ENCODE measurements at regions not wholly inside any gene's neighbourhood (a gene's known extent, or its start where the extent isn't known, plus 50 kb on each side); places are given as distances from the start of the nearest gene placed in this dataset.

DNA sequence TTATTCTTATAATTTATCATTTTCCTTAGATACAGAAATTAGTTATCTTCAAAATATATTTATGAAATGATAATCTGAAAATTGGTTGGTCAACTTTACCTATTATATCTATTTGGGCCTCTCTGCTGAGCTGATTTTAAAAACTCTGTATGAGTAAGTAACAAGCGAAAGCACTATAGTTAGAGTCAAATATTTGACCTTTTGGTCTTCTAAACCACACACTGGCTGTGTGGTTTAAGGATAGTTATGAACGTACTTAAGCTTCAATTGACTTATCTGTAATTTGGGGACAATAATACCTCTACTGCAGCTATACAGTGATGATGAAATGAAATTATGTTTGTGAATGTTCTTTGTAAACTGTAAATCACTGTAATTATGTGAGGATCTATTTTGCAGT, 763.9 kb upstream of the GRM7 start:
- TF ChIP-seq, protein P1, sequence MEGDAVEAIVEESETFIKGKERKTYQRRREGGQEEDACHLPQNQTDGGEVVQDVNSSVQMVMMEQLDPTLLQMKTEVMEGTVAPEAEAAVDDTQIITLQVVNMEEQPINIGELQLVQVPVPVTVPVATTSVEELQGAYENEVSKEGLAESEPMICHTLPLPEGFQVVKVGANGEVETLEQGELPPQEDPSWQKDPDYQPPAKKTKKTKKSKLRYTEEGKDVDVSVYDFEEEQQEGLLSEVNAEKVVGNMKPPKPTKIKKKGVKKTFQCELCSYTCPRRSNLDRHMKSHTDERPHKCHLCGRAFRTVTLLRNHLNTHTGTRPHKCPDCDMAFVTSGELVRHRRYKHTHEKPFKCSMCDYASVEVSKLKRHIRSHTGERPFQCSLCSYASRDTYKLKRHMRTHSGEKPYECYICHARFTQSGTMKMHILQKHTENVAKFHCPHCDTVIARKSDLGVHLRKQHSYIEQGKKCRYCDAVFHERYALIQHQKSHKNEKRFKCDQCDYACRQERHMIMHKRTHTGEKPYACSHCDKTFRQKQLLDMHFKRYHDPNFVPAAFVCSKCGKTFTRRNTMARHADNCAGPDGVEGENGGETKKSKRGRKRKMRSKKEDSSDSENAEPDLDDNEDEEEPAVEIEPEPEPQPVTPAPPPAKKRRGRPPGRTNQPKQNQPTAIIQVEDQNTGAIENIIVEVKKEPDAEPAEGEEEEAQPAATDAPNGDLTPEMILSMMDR (IDR thresholded peaks at IDR 0.05; ENCODE audit: low read length) = no peak
- TF ChIP-seq EZH2phosphoT487 (IDR thresholded peaks at IDR 0.05; ENCODE audit: low read length) = no peak
